ENCODE measurements at regions not wholly inside any gene's neighbourhood (a gene's known extent, or its start where the extent isn't known, plus 50 kb on each side); places are given as distances from the start of the nearest gene placed in this dataset.

DNA sequence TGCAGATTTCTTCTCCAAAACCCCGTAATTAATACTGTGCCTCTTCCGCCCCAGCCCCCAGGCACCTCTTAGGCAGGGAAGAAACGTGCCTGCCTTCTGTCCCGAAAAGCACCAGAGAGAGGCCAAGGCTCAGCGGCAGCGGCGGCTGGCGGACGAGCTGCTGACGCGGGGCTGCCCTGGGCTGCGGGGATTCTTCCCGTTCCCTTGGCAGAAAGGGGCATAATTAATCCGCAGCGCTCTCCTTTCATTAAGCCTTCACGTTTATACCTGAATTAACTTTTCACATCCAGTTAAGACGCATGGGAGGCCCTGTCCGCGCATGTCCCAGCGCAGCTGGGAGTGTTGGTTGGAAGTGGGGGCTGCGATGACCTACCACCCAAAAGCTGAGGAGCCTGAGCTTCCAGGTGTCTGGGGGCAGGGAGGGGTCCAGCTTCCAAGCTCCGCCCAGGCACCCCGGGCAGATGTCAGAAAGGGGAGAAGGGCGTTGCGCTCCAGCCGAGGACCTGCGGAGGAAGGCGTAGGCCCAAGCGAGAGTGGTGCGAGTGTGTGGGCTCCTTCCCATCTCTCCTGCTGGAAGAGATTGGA, 167.4 kb upstream of the LRFN2 start:
- ChIA-PET CTCF (no interaction called here), POLR2A (no interaction called here)
- WGBS (ENCODE audit: missing lambda C conversion rate): 79% methylated on average over 26 of the region's 30 CpGs
- Histone ChIP-seq H3K9me3 (no peaks in the 10 kb centered on the region), H3K27ac (no peak overlapping the region), H3K4me1 (no peaks in the 10 kb centered on the region), H3K4me3 (no peak overlapping the region), H3K4me2 (no peak overlapping the region)
- DNase-seq (ENCODE audit: low read depth in 1 of 2, low spot score in 1 of 2) (no peak), ATAC-seq (no peak), FAIRE-seq (no peak)
- TF ChIP-seq, protein P1, sequence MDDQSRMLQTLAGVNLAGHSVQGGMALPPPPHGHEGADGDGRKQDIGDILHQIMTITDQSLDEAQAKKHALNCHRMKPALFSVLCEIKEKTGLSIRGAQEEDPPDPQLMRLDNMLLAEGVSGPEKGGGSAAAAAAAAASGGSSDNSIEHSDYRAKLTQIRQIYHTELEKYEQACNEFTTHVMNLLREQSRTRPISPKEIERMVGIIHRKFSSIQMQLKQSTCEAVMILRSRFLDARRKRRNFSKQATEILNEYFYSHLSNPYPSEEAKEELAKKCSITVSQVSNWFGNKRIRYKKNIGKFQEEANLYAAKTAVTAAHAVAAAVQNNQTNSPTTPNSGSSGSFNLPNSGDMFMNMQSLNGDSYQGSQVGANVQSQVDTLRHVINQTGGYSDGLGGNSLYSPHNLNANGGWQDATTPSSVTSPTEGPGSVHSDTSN (IDR thresholded peaks at IDR 0.05): no peak
- TF ChIP-seq ESRRA (IDR thresholded peaks at IDR 0.05; ENCODE audit: borderline replicate concordance, low read length) (no peak), CBX2 (IDR thresholded peaks at IDR 0.05; ENCODE audit: borderline replicate concordance, low read depth) (no peak), SMC3 (IDR thresholded peaks at IDR 0.05) (no peak), MAFK (IDR thresholded peaks at IDR 0.05; ENCODE audit: partially characterized antibody) (no peak), ZSCAN20 (CRISPR knock-in tag; IDR thresholded peaks at IDR 0.05) (no peak), POLR2AphosphoS2 (conservative IDR thresholded peaks at IDR 0.05; ENCODE audit: low read length) (no peak), CHD4 (IDR thresholded peaks at IDR 0.05; ENCODE audit: borderline replicate concordance) (no peak), HDAC2 (IDR thresholded peaks at IDR 0.05) (no peak), RCOR1 (IDR thresholded peaks at IDR 0.05; ENCODE audit: low read depth, low read length) (no peak), HOXB5 (CRISPR knock-in tag; IDR thresholded peaks at IDR 0.05) (no peak)
- TF ChIP-seq, protein P2, sequence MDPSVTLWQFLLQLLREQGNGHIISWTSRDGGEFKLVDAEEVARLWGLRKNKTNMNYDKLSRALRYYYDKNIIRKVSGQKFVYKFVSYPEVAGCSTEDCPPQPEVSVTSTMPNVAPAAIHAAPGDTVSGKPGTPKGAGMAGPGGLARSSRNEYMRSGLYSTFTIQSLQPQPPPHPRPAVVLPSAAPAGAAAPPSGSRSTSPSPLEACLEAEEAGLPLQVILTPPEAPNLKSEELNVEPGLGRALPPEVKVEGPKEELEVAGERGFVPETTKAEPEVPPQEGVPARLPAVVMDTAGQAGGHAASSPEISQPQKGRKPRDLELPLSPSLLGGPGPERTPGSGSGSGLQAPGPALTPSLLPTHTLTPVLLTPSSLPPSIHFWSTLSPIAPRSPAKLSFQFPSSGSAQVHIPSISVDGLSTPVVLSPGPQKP (IDR thresholded peaks at IDR 0.05; ENCODE audit: low read depth, low read length): no peak
- TF ChIP-seq, protein P3, sequence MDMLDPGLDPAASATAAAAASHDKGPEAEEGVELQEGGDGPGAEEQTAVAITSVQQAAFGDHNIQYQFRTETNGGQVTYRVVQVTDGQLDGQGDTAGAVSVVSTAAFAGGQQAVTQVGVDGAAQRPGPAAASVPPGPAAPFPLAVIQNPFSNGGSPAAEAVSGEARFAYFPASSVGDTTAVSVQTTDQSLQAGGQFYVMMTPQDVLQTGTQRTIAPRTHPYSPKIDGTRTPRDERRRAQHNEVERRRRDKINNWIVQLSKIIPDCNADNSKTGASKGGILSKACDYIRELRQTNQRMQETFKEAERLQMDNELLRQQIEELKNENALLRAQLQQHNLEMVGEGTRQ (IDR thresholded peaks at IDR 0.05): no peak
- TF ChIP-seq, protein P4, sequence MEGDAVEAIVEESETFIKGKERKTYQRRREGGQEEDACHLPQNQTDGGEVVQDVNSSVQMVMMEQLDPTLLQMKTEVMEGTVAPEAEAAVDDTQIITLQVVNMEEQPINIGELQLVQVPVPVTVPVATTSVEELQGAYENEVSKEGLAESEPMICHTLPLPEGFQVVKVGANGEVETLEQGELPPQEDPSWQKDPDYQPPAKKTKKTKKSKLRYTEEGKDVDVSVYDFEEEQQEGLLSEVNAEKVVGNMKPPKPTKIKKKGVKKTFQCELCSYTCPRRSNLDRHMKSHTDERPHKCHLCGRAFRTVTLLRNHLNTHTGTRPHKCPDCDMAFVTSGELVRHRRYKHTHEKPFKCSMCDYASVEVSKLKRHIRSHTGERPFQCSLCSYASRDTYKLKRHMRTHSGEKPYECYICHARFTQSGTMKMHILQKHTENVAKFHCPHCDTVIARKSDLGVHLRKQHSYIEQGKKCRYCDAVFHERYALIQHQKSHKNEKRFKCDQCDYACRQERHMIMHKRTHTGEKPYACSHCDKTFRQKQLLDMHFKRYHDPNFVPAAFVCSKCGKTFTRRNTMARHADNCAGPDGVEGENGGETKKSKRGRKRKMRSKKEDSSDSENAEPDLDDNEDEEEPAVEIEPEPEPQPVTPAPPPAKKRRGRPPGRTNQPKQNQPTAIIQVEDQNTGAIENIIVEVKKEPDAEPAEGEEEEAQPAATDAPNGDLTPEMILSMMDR (IDR thresholded peaks at IDR 0.05): no peak
- TF ChIP-seq, protein P5, sequence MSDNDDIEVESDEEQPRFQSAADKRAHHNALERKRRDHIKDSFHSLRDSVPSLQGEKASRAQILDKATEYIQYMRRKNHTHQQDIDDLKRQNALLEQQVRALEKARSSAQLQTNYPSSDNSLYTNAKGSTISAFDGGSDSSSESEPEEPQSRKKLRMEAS (IDR thresholded peaks at IDR 0.05): no peak

DNA sequence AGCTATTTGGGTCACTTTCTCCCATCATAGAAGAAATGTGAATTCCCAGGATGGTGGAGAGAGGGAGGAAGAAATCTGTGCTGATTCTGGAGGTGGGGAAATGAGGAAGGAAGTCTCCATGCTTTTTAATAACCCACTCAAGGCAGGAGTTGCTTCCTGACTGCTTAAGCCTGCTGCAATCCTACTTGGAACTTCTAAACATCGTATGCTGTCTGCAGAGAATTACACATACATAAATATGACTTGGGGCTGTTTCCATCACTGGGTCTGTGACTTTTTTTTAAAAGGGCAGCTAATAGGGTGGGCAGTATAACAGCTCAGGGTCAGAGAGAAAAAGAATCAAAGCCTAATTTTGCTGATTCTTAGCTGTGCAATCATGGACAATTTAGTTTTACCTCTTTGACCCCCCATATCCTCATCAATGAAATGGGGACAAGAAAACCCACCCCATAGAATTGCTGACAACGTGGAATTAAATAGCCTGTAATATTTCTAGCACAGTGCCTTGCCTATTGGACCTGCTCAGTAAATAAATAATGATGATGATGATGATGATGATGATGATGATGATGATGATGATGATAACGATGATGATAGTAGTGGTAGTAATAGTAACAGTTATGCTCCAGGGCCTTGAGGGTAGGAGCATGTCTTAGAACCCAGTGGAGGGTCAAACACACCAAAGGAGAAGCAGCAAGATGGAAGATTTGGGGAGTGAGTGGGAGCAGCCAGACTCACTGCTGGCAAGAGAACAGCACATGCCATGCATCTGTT, 166.7 kb upstream of the LRFN2 start:
- Histone ChIP-seq H3K9me3 (no peaks in the 10 kb centered on the region), H3K4me2 (no peak overlapping the region), H3K27ac (no peak overlapping the region), H3K4me1 (no peaks in the 10 kb centered on the region), H3K4me3 (no peak overlapping the region)
- CTCF ChIA-PET: no interaction called here
- ATAC-seq (no peak), FAIRE-seq (no peak), DNase-seq (ENCODE audit: low read depth in 1 of 2, low spot score in 1 of 2) (no peak)
- TF ChIP-seq GATA3 (IDR thresholded peaks at IDR 0.05; ENCODE audit: borderline replicate concordance) (no peak), HOXB13 (CRISPR knock-in tag; IDR thresholded peaks at IDR 0.05; ENCODE audit: low read depth) (no peak), TFCP2L1 (CRISPR knock-in tag; IDR thresholded peaks at IDR 0.05) (no peak), MAFK (IDR thresholded peaks at IDR 0.05; ENCODE audit: partially characterized antibody) (peak; percentile 44), JUN (IDR thresholded peaks at IDR 0.05) (no peak), CHD4 (IDR thresholded peaks at IDR 0.05; ENCODE audit: borderline replicate concordance) (no peak), CEBPB (IDR thresholded peaks at IDR 0.05) (no peak), RNF2 (IDR thresholded peaks at IDR 0.05; ENCODE audit: borderline replicate concordance, low read depth) (no peak)
- 23% methylated on average over 3 of the region's 3 CpGs for WGBS (ENCODE audit: missing lambda C conversion rate)
- POLR2A ChIA-PET: no interaction called here
